VCaP (cell line): ENCODE measurements at regions not wholly inside any gene's neighbourhood (a gene's known extent, or its start where the extent isn't known, plus 50 kb on each side); places are given as distances from the start of the nearest gene placed in this dataset.

Source experiments
- H3K27ac ChIP-seq: fragments of 450-650 bp; 2 replicates; pipeline ENCODE4 v1.5.1; 2017
- CTCF ChIP-seq: fragments of 450-650 bp; conservative IDR thresholded peaks from 2 replicates; pipeline ENCODE4 v1.5.1; 2017; ENCODE audit warnings: mild to moderate bottlenecking, moderate library complexity

- no peak for TF ChIP-seq CTCF
- no peak overlapping the region for H3K27ac ChIP-seq
Measured at GRCh38 chr15:46580924-46581323, 946.1 kb downstream of the SQOR start.

GRCh38 chr15:46589088-46589487 is 954.3 kb downstream of the SQOR start:
- no peak overlapping the region for H3K27ac ChIP-seq

GRCh38 chr15:46591462-46591861 is 956.6 kb downstream of the SQOR start:
- no peak for TF ChIP-seq CTCF

More at GRCh38 chr15:46589088-46589487, 954.3 kb downstream of the SQOR start:
- TF ChIP-seq CTCF = no peak

GRCh38 chr15:46595016-46595415 is 960.2 kb downstream of the SQOR start:
- H3K27ac ChIP-seq = no peak overlapping the region
- TF ChIP-seq CTCF = no peak

More at GRCh38 chr15:46591462-46591861, 956.6 kb downstream of the SQOR start:
- H3K27ac ChIP-seq = no peak overlapping the region

GRCh38 chr15:46607077-46607476 is 972.2 kb downstream of the SQOR start:
- H3K27ac ChIP-seq = no peak overlapping the region
- no peak for TF ChIP-seq CTCF

GRCh38 chr15:46616033-46616432 is 981.2 kb downstream of the SQOR start:
- no peak for TF ChIP-seq CTCF
- H3K27ac ChIP-seq = no peak overlapping the region

GRCh38 chr15:46617507-46617906 is 982.7 kb downstream of the SQOR start:
- H3K27ac ChIP-seq = no peak overlapping the region
- no peak for TF ChIP-seq CTCF

- no peak for TF ChIP-seq CTCF
- H3K27ac ChIP-seq = no peak overlapping the region
Measured at GRCh38 chr15:46618984-46619383, 984.2 kb downstream of the SQOR start.
